NT2/D1 (cell line): ENCODE measurements at regions not wholly inside any gene's neighbourhood (a gene's known extent, or its start where the extent isn't known, plus 50 kb on each side); places are given as distances from the start of the nearest gene placed in this dataset.

Experiments
- DNase-seq: peaks from one replicate; pipeline ENCODE4 v3.0.0-alpha.2; 2011; ENCODE audit warnings: low read depth, low spot score
- H3K27me3 ChIP-seq: 2 replicates; pipeline ENCODE4 v1.6.0; 2011; ENCODE audit warnings: mild to moderate bottlenecking; ENCODE audit not compliant: insufficient read length, insufficient read depth
- H3K36me3 ChIP-seq: 2 replicates; pipeline ENCODE4 v1.6.1; 2011; ENCODE audit warnings: mild to moderate bottlenecking, low read length, mixed read lengths; ENCODE audit not compliant: insufficient read depth, insufficient read length
- H3K4me1 ChIP-seq: 2 replicates; pipeline ENCODE4 v1.5.1; 2011; ENCODE audit not compliant: insufficient read depth, insufficient read length
- H3K4me3 ChIP-seq: 2 replicates; pipeline ENCODE4 v1.5.1; 2011; ENCODE audit warnings: low read depth; ENCODE audit not compliant: insufficient read length
- H3K9ac ChIP-seq: 2 replicates; pipeline ENCODE4 v1.6.0; 2011; ENCODE audit warnings: low read depth; ENCODE audit not compliant: insufficient read length
- H3K9me3 ChIP-seq: 2 replicates; pipeline ENCODE4 v1.5.1; 2011; ENCODE audit warnings: mild to moderate bottlenecking, low read length; ENCODE audit not compliant: insufficient read depth
- SUZ12 ChIP-seq: IDR thresholded peaks from 2 replicates; pipeline ENCODE4 v1.6.1; 2011; ENCODE audit not compliant: insufficient read length, insufficient read depth; ENCODE audit errors: extremely low read depth
- YY1 ChIP-seq: IDR thresholded peaks from 2 replicates; pipeline ENCODE4 v1.6.1; 2011; ENCODE audit not compliant: insufficient read length, insufficient read depth
- ZNF274 ChIP-seq: IDR thresholded peaks from 2 replicates; pipeline ENCODE4 v1.6.1; 2011; ENCODE audit warnings: mild to moderate bottlenecking, low read depth, low read length

GRCh38 chr13:111414341-111414740 lies 93.9 kb downstream of the TEX29 start:
- H3K27me3 ChIP-seq: no peaks in the 10 kb centered on the region
- H3K36me3 ChIP-seq: no peaks in the 10 kb centered on the region
- DNase-seq: no peak

DNA sequence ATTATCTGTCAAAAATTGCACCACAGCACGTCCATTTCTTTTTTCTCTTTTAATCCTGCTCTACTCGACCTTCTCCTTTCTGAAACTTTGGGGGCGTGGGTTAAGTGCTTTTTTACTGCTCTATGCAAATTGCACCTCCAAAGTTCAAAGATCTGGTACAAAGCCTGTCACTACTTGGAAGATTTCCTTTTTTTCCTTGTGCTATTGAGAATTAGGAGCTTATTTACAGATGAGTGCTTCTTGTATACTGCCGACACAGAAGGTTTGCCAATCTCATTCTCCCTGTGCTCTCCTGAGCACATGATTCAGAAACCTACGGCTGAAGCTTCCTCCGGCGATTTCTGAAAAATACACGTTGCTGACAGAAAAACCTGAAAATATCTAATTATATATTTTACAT lies 94.8 kb downstream of the TEX29 start:
- H3K36me3 ChIP-seq: no peaks in the 10 kb centered on the region
- no peaks in the 10 kb centered on the region for H3K27me3 ChIP-seq
- no peak for DNase-seq
- TF ChIP-seq SUZ12 (no peak), ZNF274 (no peak), YY1 (no peak)
- no peak overlapping the region for H3K9ac ChIP-seq
- H3K4me1 ChIP-seq: no peaks in the 10 kb centered on the region
- no peaks in the 10 kb centered on the region for H3K9me3 ChIP-seq
- no peak overlapping the region for H3K4me3 ChIP-seq

More at GRCh38 chr13:111414341-111414740, 93.9 kb downstream of the TEX29 start:
- TF ChIP-seq SUZ12 (no peak), YY1 (no peak), ZNF274 (no peak)
- Histone ChIP-seq H3K4me3 (no peak overlapping the region), H3K4me1 (no peaks in the 10 kb centered on the region), H3K9me3 (no peaks in the 10 kb centered on the region), H3K9ac (no peak overlapping the region)

DNA sequence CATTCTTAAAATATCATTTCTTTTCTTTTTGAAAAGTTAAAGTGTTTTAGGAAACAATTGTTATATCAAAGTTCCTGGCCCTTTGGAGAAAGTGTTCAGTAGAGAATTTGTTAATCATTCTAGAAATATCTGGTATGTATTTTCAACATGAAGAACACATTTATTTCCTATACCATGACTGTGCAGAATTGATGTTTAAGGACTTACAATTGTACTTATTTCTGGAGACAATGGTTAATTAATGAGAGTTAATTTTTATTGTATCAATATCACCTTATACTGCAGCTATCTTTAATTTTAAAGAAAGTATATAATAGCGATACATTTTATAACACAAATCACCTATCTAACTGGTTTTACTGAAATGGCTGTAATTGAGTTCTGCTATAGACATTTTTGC lies 95.3 kb downstream of the TEX29 start:
- H3K9ac ChIP-seq: no peak overlapping the region
- TF ChIP-seq YY1 (no peak), ZNF274 (no peak), SUZ12 (no peak)
- no peaks in the 10 kb centered on the region for H3K36me3 ChIP-seq
- H3K4me3 ChIP-seq: no peak overlapping the region
- DNase-seq: no peak
- no peaks in the 10 kb centered on the region for H3K4me1 ChIP-seq
- H3K27me3 ChIP-seq: no peaks in the 10 kb centered on the region
- no peaks in the 10 kb centered on the region for H3K9me3 ChIP-seq

- no peaks in the 10 kb centered on the region for H3K27me3 ChIP-seq
- no peak overlapping the region for H3K9ac ChIP-seq
- no peak for DNase-seq
- H3K9me3 ChIP-seq: no peaks in the 10 kb centered on the region
- H3K4me3 ChIP-seq: no peak overlapping the region
- H3K4me1 ChIP-seq: peaks cover 3% of the 10 kb centered on the region
- H3K36me3 ChIP-seq: no peaks in the 10 kb centered on the region
- TF ChIP-seq ZNF274 (no peak), SUZ12 (no peak), YY1 (no peak)
Measured at GRCh38 chr13:111418101-111418500, 97.7 kb downstream of the TEX29 start.

DNA sequence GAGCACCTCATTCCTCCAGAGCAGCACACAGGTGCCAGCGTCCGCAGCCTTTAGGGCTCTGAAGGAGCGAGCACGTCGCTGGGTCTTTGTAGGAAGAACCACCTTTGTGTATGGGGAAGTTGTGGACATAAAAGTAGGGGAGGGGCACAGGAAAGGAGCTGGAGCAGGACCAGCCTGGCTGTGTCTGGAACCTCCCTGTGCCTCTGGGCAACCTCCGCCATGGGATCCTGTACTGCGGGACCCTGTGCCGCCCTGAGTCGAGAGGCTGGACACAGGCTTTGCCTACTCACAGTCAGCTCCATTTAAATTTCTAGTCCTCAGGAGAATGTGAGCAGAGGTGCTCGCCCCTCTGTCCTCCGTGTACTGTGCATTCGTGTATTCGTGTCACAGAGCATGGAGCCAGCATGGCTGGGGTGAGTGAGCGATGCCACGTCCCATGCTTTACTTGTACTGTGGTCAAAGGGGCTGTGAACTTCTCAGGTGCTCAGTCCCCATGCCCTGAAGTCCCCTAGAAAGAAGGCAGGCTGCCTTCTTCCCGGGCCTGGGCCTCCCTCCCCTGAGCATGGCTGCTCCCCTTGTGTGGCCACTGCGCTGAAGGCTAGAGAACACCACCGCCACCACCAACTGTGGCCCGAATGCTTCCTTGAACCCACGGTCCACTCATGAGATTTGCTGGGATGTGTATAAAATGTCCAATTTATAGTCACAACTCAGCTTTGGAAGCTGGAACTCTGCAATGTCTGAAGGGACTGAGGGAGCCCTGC lies 99.9 kb downstream of the TEX29 start:
- TF ChIP-seq YY1 (no peak), ZNF274 (no peak), SUZ12 (no peak)
- no peak for DNase-seq
- H3K4me1 ChIP-seq: peaks cover 5% of the 10 kb centered on the region
- no peaks in the 10 kb centered on the region for H3K27me3 ChIP-seq
- no peaks in the 10 kb centered on the region for H3K9me3 ChIP-seq
- no peak overlapping the region for H3K9ac ChIP-seq
- no peaks in the 10 kb centered on the region for H3K36me3 ChIP-seq
- H3K4me3 ChIP-seq: no peak overlapping the region

DNA sequence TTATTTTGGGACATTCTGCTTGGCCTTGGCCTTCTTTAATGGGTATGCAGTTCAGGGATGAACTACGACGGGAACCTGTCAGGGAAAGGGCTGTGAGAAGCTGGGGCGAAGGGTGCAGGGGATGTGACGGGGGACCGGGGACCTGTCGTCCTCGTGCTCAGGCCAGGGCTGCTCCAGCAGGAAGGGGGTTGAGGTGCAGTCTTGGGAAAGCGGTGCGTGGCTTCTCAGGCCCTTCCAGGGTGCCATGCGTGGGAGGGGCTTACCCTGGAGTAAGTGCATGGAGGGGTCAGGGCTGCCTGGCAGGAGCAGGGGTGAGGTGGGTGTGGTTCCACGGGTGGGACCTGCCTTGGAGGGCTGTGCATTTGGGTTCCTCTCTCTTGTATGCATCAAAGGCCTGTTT lies 100.8 kb downstream of the TEX29 start:
- no peak overlapping the region for H3K4me3 ChIP-seq
- H3K36me3 ChIP-seq: no peaks in the 10 kb centered on the region
- no peak for TF ChIP-seq SUZ12
- no peak for TF ChIP-seq ZNF274
- TF ChIP-seq YY1: no peak
- H3K9me3 ChIP-seq: no peaks in the 10 kb centered on the region
- no peak overlapping the region for H3K9ac ChIP-seq
- no peaks in the 10 kb centered on the region for H3K27me3 ChIP-seq
- DNase-seq: no peak
- peaks cover 5% of the 10 kb centered on the region for H3K4me1 ChIP-seq

GRCh38 chr13:111422348-111422747 lies 101.9 kb downstream of the TEX29 start:
- Histone ChIP-seq H3K4me1 (peaks cover 5% of the 10 kb centered on the region), H3K4me3 (no peak overlapping the region), H3K9me3 (no peaks in the 10 kb centered on the region), H3K27me3 (no peaks in the 10 kb centered on the region), H3K36me3 (no peaks in the 10 kb centered on the region), H3K9ac (no peak overlapping the region)
- TF ChIP-seq ZNF274 (no peak), SUZ12 (no peak), YY1 (no peak)
- no peak for DNase-seq
